ENCODE measurements at regions not wholly inside any gene's neighbourhood (a gene's known extent, or its start where the extent isn't known, plus 50 kb on each side); places are given as distances from the start of the nearest gene placed in this dataset.
"Not testable (repeated sequence)": the region's sequence is repeated elsewhere in the genome, so short reads cannot be mapped to it uniquely, and the experiment has no call there.

- no peak for TF ChIP-seq CTCF (IDR thresholded peaks at IDR 0.05; ENCODE audit: borderline replicate concordance)
- Histone ChIP-seq H3K4me1 (no peaks in the 10 kb centered on the region), H3K9me3 (replicated peaks) (no peaks in the 10 kb centered on the region), H3K36me3 (no peaks in the 10 kb centered on the region), H3K27me3 (ENCODE audit: low read depth) (no peaks in the 10 kb centered on the region), H3K27ac (replicated peaks) (no peak overlapping the region), H3K4me3 (no peak overlapping the region)
- DNase-seq: no peak
- intact Hi-C loops (cut with micrococcal nuclease): no loop called here
These were observed 118.7 kb downstream of the BEND2 start for GRCh38 chrX:18102006-18102405.

GRCh38 chrX:18101087-18101486 lies 119.6 kb downstream of the BEND2 start:
- no peaks in the 10 kb centered on the region for H3K27me3 ChIP-seq (ENCODE audit: low read depth)
- no peak for DNase-seq
- H3K36me3 ChIP-seq: no peaks in the 10 kb centered on the region
- intact Hi-C loops (cut with micrococcal nuclease): no loop called here
- no peak for TF ChIP-seq CTCF (IDR thresholded peaks at IDR 0.05; ENCODE audit: borderline replicate concordance)
- H3K27ac ChIP-seq (replicated peaks): no peak overlapping the region
- no peaks in the 10 kb centered on the region for H3K9me3 ChIP-seq (replicated peaks)
- no peak overlapping the region for H3K4me3 ChIP-seq
- H3K4me1 ChIP-seq: no peaks in the 10 kb centered on the region

GRCh38 chrX:18099745-18100144 lies 120.9 kb downstream of the BEND2 start:
- Histone ChIP-seq H3K27me3 (ENCODE audit: low read depth) (no peaks in the 10 kb centered on the region), H3K4me1 (no peaks in the 10 kb centered on the region), H3K27ac (replicated peaks) (no peak overlapping the region), H3K36me3 (no peaks in the 10 kb centered on the region), H3K9me3 (replicated peaks) (no peaks in the 10 kb centered on the region), H3K4me3 (no peak overlapping the region)
- DNase-seq: no peak
- intact Hi-C loops (cut with micrococcal nuclease): no loop called here
- no peak for TF ChIP-seq CTCF (IDR thresholded peaks at IDR 0.05; ENCODE audit: borderline replicate concordance)

- no peak for TF ChIP-seq CTCF (IDR thresholded peaks at IDR 0.05; ENCODE audit: borderline replicate concordance)
- H3K36me3 ChIP-seq: no peaks in the 10 kb centered on the region
- H3K9me3 ChIP-seq (replicated peaks): no peaks in the 10 kb centered on the region
- no peak overlapping the region for H3K27ac ChIP-seq (replicated peaks)
- no peaks in the 10 kb centered on the region for H3K27me3 ChIP-seq (ENCODE audit: low read depth)
- DNase-seq: peak; percentile 28
- no peaks in the 10 kb centered on the region for H3K4me1 ChIP-seq
- intact Hi-C loops (cut with micrococcal nuclease): no loop called here
- no peak overlapping the region for H3K4me3 ChIP-seq
These were observed 121.9 kb downstream of the BEND2 start for GRCh38 chrX:18098763-18099162.

GRCh38 chrX:18076434-18076833 lies 144.3 kb downstream of the BEND2 start:
- no peaks in the 10 kb centered on the region for H3K4me1 ChIP-seq
- no peak for TF ChIP-seq CTCF (IDR thresholded peaks at IDR 0.05; ENCODE audit: borderline replicate concordance)
- intact Hi-C loops (cut with micrococcal nuclease): no loop called here
- H3K27ac ChIP-seq (replicated peaks): no peak overlapping the region
- H3K9me3 ChIP-seq (replicated peaks): no peaks in the 10 kb centered on the region
- DNase-seq: no peak
- no peaks in the 10 kb centered on the region for H3K27me3 ChIP-seq (ENCODE audit: low read depth)
- no peak overlapping the region for H3K4me3 ChIP-seq
- H3K36me3 ChIP-seq: no peaks in the 10 kb centered on the region

- no peaks in the 10 kb centered on the region for H3K4me1 ChIP-seq
- no peaks in the 10 kb centered on the region for H3K27me3 ChIP-seq (ENCODE audit: low read depth)
- no peaks in the 10 kb centered on the region for H3K9me3 ChIP-seq (replicated peaks)
- no peaks in the 10 kb centered on the region for H3K36me3 ChIP-seq
- no peak overlapping the region for H3K27ac ChIP-seq (replicated peaks)
- TF ChIP-seq CTCF (IDR thresholded peaks at IDR 0.05; ENCODE audit: borderline replicate concordance): no peak
- intact Hi-C loops (cut with micrococcal nuclease): no loop called here
- no peak overlapping the region for H3K4me3 ChIP-seq
- DNase-seq: no peak
These were observed 145.1 kb downstream of the BEND2 start for GRCh38 chrX:18075603-18076002.

GRCh38 chrX:18068045-18068444 lies 152.6 kb downstream of the BEND2 start:
- DNase-seq; H3K27me3 ChIP-seq (ENCODE audit: low read depth); intact Hi-C loops (cut with micrococcal nuclease); H3K9me3 ChIP-seq (replicated peaks); H3K36me3 ChIP-seq; H3K27ac ChIP-seq (replicated peaks); H3K4me3 ChIP-seq; H3K4me1 ChIP-seq: not testable (repeated sequence)
